ENCODE measurements at regions not wholly inside any gene's neighbourhood (a gene's known extent, or its start where the extent isn't known, plus 50 kb on each side); places are given as distances from the start of the nearest gene placed in this dataset.

DNA sequence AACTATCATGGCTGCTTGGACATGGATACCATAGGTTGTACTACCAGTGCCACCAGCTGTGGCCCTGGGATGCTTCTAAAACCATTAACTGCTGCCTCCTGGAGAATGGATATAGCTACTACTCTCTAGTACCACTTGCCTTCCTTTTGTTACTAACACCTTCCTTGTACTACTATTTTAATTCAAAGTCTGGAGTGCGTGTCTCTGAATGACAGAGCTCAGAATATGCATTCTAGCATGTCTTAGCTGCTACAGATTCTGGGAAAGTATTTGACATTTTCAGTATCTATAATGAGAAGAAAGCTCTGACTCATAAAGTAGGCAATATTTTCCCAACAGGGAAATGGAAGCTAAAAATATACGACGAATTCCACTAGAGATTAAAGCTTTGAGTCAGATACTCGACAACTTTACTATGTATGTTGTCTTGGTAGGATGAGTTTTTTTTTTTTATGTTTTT, 112.3 kb downstream of the PFDN4 start (continued):
- TF ChIP-seq MXI1 (IDR thresholded peaks at IDR 0.05; ENCODE audit: low read depth, low read length) (no peak), RXRA (IDR thresholded peaks at IDR 0.05; ENCODE audit: borderline replicate concordance, low read depth) (no peak), JUND (IDR thresholded peaks at IDR 0.05) (0 out of 2 replicates have a peak, but pooled peaks have one; percentile 37), EZH2phosphoT487 (IDR thresholded peaks at IDR 0.05; ENCODE audit: borderline replicate concordance, low read depth) (no peak), IRF3 (IDR thresholded peaks at IDR 0.05; ENCODE audit: low read depth, low read length) (no peak), NFIC (IDR thresholded peaks at IDR 0.05; ENCODE audit: borderline replicate concordance) (no peak), ELF1 (IDR thresholded peaks at IDR 0.05) (no peak), RCOR1 (IDR thresholded peaks at IDR 0.05; ENCODE audit: low read length) (no peak), SIN3A (IDR thresholded peaks at IDR 0.05; ENCODE audit: borderline replicate concordance, low read depth, low read length) (no peak), MAX (IDR thresholded peaks at IDR 0.05; ENCODE audit: low read depth) (0 out of 2 replicates have a peak, but pooled peaks have one; percentile 15), GABPA (IDR thresholded peaks at IDR 0.05; ENCODE audit: low read depth) (no peak), REST (IDR thresholded peaks at IDR 0.05; ENCODE audit: low read depth, low read length) (no peak), SMC3 (IDR thresholded peaks at IDR 0.05; ENCODE audit: low read depth, low read length) (no peak)
- TF ChIP-seq, protein P1, sequence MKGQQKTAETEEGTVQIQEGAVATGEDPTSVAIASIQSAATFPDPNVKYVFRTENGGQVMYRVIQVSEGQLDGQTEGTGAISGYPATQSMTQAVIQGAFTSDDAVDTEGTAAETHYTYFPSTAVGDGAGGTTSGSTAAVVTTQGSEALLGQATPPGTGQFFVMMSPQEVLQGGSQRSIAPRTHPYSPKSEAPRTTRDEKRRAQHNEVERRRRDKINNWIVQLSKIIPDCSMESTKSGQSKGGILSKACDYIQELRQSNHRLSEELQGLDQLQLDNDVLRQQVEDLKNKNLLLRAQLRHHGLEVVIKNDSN (IDR thresholded peaks at IDR 0.05; ENCODE audit: borderline replicate concordance, low read depth): no peak
- TF ChIP-seq, protein P2, sequence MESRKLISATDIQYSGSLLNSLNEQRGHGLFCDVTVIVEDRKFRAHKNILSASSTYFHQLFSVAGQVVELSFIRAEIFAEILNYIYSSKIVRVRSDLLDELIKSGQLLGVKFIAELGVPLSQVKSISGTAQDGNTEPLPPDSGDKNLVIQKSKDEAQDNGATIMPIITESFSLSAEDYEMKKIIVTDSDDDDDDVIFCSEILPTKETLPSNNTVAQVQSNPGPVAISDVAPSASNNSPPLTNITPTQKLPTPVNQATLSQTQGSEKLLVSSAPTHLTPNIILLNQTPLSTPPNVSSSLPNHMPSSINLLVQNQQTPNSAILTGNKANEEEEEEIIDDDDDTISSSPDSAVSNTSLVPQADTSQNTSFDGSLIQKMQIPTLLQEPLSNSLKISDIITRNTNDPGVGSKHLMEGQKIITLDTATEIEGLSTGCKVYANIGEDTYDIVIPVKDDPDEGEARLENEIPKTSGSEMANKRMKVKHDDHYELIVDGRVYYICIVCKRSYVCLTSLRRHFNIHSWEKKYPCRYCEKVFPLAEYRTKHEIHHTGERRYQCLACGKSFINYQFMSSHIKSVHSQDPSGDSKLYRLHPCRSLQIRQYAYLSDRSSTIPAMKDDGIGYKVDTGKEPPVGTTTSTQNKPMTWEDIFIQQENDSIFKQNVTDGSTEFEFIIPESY (IDR thresholded peaks at IDR 0.05; ENCODE audit: borderline replicate concordance, low read depth): no peak

All from SK-N-SH (cell line).